H1 (cell line): ENCODE measurements at regions not wholly inside any gene's neighbourhood (a gene's known extent, or its start where the extent isn't known, plus 50 kb on each side); places are given as distances from the start of the nearest gene placed in this dataset.

Source experiments
- CTCF ChIA-PET: fragments of 300-600 bp; sonication (Branson Sonifier 250); formaldehyde crosslinking; loops from one replicate; lab custom pipeline; 2021; ENCODE audit not compliant: partially characterized antibody; lab: Charles Lee
- POLR2A ChIA-PET: fragments of 300-600 bp; sonication (Branson Sonifier 250); formaldehyde crosslinking; loops from one replicate; lab custom pipeline; 2021; ENCODE audit warnings: inconsistent platforms; ENCODE audit not compliant: partially characterized antibody; lab: Charles Lee
- DNase-seq, 2 experiments: peaks; one replicate each; pipeline versions ENCODE4 v3.0.0 to v3.0.0-alpha.2; 2010 to 2022; ENCODE audit warnings: low spot score in 2 of 2, low read depth in 1 of 2, mixed read lengths in 1 of 2
- FAIRE-seq: peaks from 2 replicates; lab custom pipeline; 2011; peaks lifted over from hg19 to GRCh38; lab: Jason Lieb, UNC
- H2AFZ ChIP-seq: 2 replicates; pipeline ENCODE4 v1.8.1; 2012; ENCODE audit warnings: low read length, inconsistent platforms
- H2AK5ac ChIP-seq: 2 replicates; pipeline ENCODE4 v1.6.1; 2013; ENCODE audit warnings: low read depth, low read length
- H2BK120ac ChIP-seq: replicated peaks from 2 replicates; pipeline ENCODE3; 2013; ENCODE audit warnings: low read depth, low read length, inconsistent platforms
- H2BK12ac ChIP-seq: 2 replicates; pipeline ENCODE4 v1.6.1; 2013; ENCODE audit warnings: low read depth, low read length
- H2BK15ac ChIP-seq: 2 replicates; pipeline ENCODE4 v1.6.1; 2013; ENCODE audit warnings: low read length
- H2BK20ac ChIP-seq: 2 replicates; pipeline ENCODE4 v1.6.1; 2013; ENCODE audit warnings: low read length
- H2BK5ac ChIP-seq: 2 replicates; pipeline ENCODE4 v1.6.1; 2013; ENCODE audit warnings: low read depth, low read length
- H3K14ac ChIP-seq: 2 replicates; pipeline ENCODE4 v1.6.1; 2013; ENCODE audit warnings: inconsistent platforms; ENCODE audit not compliant: insufficient read length
- H3K18ac ChIP-seq: 2 replicates; pipeline ENCODE4 v1.6.1; 2013; ENCODE audit warnings: low read length; ENCODE audit errors: extremely low read depth
- H3K23ac ChIP-seq: 2 replicates; pipeline ENCODE4 v1.6.1; 2013; ENCODE audit warnings: inconsistent platforms; ENCODE audit not compliant: insufficient read length
- H3K23me2 ChIP-seq: 2 replicates; pipeline ENCODE4 v1.6.1; 2013; ENCODE audit warnings: low read depth, low read length
- H3K27ac ChIP-seq: 2 replicates; pipeline ENCODE4 v1.6.1; 2011; ENCODE audit warnings: low read depth, low read length, inconsistent platforms
- H3K27me3 ChIP-seq, 4 experiments: replicated peaks in 1 of 4; 1 replicate in 1 of 4; 2 replicates in 3 of 4; pipeline versions ENCODE4 v1.6.1 to v1.8.1; 2011 to 2013; ENCODE audit warnings: low read length in 3 of 4, mild to moderate bottlenecking in 3 of 4, inconsistent platforms in 2 of 4, mixed read lengths in 2 of 4, moderate library complexity in 1 of 4; ENCODE audit not compliant: control insufficient read depth in 3 of 4, insufficient read depth in 3 of 4; ENCODE audit errors: extremely low read depth in 1 of 4
- H3K36me3 ChIP-seq, 4 experiments: 2 replicates each; pipeline versions ENCODE4 v1.6.1 to v1.8.1; 2011 to 2013; ENCODE audit warnings: mild to moderate bottlenecking in 4 of 4, low read length in 3 of 4, moderate library complexity in 2 of 4, control low read depth in 1 of 4, inconsistent platforms in 1 of 4; ENCODE audit not compliant: insufficient read depth in 4 of 4, control insufficient read depth in 2 of 4
- H3K4ac ChIP-seq: replicated peaks from 2 replicates; pipeline ENCODE3; 2013; ENCODE audit warnings: low read length, low read depth, mixed read lengths, inconsistent platforms; ENCODE audit not compliant: insufficient read length
- H3K4me1 ChIP-seq, 4 experiments: replicated peaks in 1 of 4; 1 replicate in 1 of 4; 2 replicates in 3 of 4; pipeline versions ENCODE4 v1.6.1 to v1.8.1; 2011 to 2013; ENCODE audit warnings: low read length in 3 of 4, inconsistent platforms in 2 of 4, mixed read lengths in 1 of 4; ENCODE audit not compliant: insufficient read depth in 4 of 4, control insufficient read depth in 3 of 4
- H3K4me2 ChIP-seq, 2 experiments: 2 replicates each; pipeline versions ENCODE4 v1.6.1 to v1.8.1; 2011 to 2013; ENCODE audit warnings: low read depth in 2 of 2, low read length in 2 of 2, control low read depth in 1 of 2, inconsistent platforms in 1 of 2, mild to moderate bottlenecking in 1 of 2; ENCODE audit not compliant: insufficient read depth in 1 of 2
- H3K4me3 ChIP-seq, 4 experiments: fragments of 200-600, 300-600 bp in 1 of 4; sonication (generic), shearing (Covaris generic), sonication (Bioruptor Twin) in 1 of 4; 2 replicates each; pipeline versions ENCODE4 v1.5.1 to v1.8.1; 2011 to 2016; ENCODE audit warnings: low read length in 4 of 4, low read depth in 3 of 4, control low read depth in 2 of 4, inconsistent platforms in 2 of 4, mild to moderate bottlenecking in 2 of 4, mixed read lengths in 1 of 4, moderate library complexity in 1 of 4; ENCODE audit not compliant: insufficient read depth in 2 of 4; ENCODE audit errors: extremely low read depth in 1 of 4
- H3K56ac ChIP-seq: replicated peaks from 2 replicates; pipeline ENCODE3; 2013; ENCODE audit warnings: low read depth, mild to moderate bottlenecking, mixed read lengths, low read length, inconsistent platforms; ENCODE audit not compliant: insufficient read length
- H3K79me1 ChIP-seq: 2 replicates; pipeline ENCODE4 v1.6.1; 2013; ENCODE audit warnings: low read depth, low read length, control low read depth
- H3K79me2 ChIP-seq, 2 experiments: 2 replicates each; pipeline versions ENCODE4 v1.6.1 to v1.8.1; 2012 to 2013; ENCODE audit warnings: low read length in 2 of 2, mild to moderate bottlenecking in 2 of 2, inconsistent platforms in 1 of 2; ENCODE audit not compliant: insufficient read depth in 2 of 2, control insufficient read depth in 1 of 2
- H3K9ac ChIP-seq, 4 experiments: replicated peaks in 1 of 4; 1 replicate in 1 of 4; 2 replicates in 3 of 4; pipeline versions ENCODE4 v1.6.1 to v1.8.1; 2011 to 2013; ENCODE audit warnings: low read depth in 3 of 4, low read length in 3 of 4, control low read depth in 2 of 4, mild to moderate bottlenecking in 2 of 4, moderate library complexity in 2 of 4, inconsistent platforms in 1 of 4; ENCODE audit errors: extremely low read depth in 1 of 4
- H3K9me3 ChIP-seq, 2 experiments: 2 replicates each; pipeline versions ENCODE4 v1.6.1 to v1.8.1; 2012 to 2013; ENCODE audit warnings: mild to moderate bottlenecking in 2 of 2, moderate library complexity in 2 of 2, control low read depth in 1 of 2, inconsistent platforms in 1 of 2, low read depth in 1 of 2, low read length in 1 of 2, mixed read lengths in 1 of 2; ENCODE audit not compliant: insufficient read depth in 2 of 2
- H4K20me1 ChIP-seq, 2 experiments: replicated peaks in 1 of 2; 2 replicates each; pipeline versions ENCODE3 to v1.8.1; 2011 to 2013; ENCODE audit warnings: inconsistent platforms in 2 of 2, low read length in 2 of 2, mild to moderate bottlenecking in 1 of 2; ENCODE audit not compliant: insufficient read depth in 2 of 2, control insufficient read depth in 1 of 2
- H4K5ac ChIP-seq: 2 replicates; pipeline ENCODE4 v1.6.1; 2013; ENCODE audit warnings: low read length, low read depth, mixed read lengths, inconsistent platforms; ENCODE audit not compliant: insufficient read length
- H4K8ac ChIP-seq: 2 replicates; pipeline ENCODE4 v1.8.0; 2013; ENCODE audit warnings: mild to moderate bottlenecking, moderate library complexity, low read length, inconsistent platforms; ENCODE audit not compliant: insufficient read depth; ENCODE audit errors: extremely low read depth
- H4K91ac ChIP-seq: replicated peaks from 2 replicates; pipeline ENCODE3; 2013; ENCODE audit warnings: low read length, mixed read lengths, inconsistent platforms; ENCODE audit not compliant: insufficient read length
- EP300 ChIP-seq, 2 experiments: IDR thresholded peaks; 1 replicate in 1 of 2; 2 replicates in 1 of 2; pipeline ENCODE4 v1.6.1; 2011 to 2012; ENCODE audit warnings: low read depth in 2 of 2, low read length in 2 of 2, mild to moderate bottlenecking in 2 of 2, borderline replicate concordance in 1 of 2, inconsistent platforms in 1 of 2, moderate library complexity in 1 of 2
- HDAC2 ChIP-seq, 2 experiments: fragments of 300-600 bp in 1 of 2; sonication (generic) in 1 of 2; IDR thresholded peaks; 2 replicates each; pipeline ENCODE4 v1.6.1; 2011 to 2012; ENCODE audit warnings: low read depth in 2 of 2, low read length in 2 of 2, mild to moderate bottlenecking in 2 of 2, moderate library complexity in 2 of 2, borderline replicate concordance in 1 of 2, inconsistent platforms in 1 of 2
- KDM4A ChIP-seq: IDR thresholded peaks from one replicate; pipeline ENCODE4 v1.7.1; 2012; ENCODE audit warnings: low read depth, mild to moderate bottlenecking, moderate library complexity, low read length, inconsistent platforms; ENCODE audit not compliant: severe bottlenecking
- KDM5A ChIP-seq: fragments of 200-600 bp; IDR thresholded peaks from 2 replicates; pipeline ENCODE4 v1.7.1; 2012; ENCODE audit warnings: mild to moderate bottlenecking, low read length, inconsistent platforms, mixed read lengths
- POLR2A ChIP-seq, 2 experiments: IDR thresholded peaks; 1 replicate in 1 of 2; 2 replicates in 1 of 2; pipeline ENCODE4 v1.6.1; 2011; ENCODE audit warnings: low read depth in 2 of 2, low read length in 2 of 2, mild to moderate bottlenecking in 2 of 2; ENCODE audit errors: control extremely low read depth in 1 of 2
- POLR2AphosphoS5 ChIP-seq: IDR thresholded peaks from 2 replicates; pipeline ENCODE4 v1.6.1; 2011; ENCODE audit warnings: low read depth, low read length
- RXRA ChIP-seq: IDR thresholded peaks from 2 replicates; pipeline ENCODE4 v1.6.1; 2011; ENCODE audit warnings: low read depth, mild to moderate bottlenecking, low read length, moderate library complexity; ENCODE audit not compliant: insufficient read depth
- SIN3A ChIP-seq, 2 experiments: IDR thresholded peaks in 1 of 2; conservative IDR thresholded peaks in 1 of 2; 2 replicates each; pipeline ENCODE4 v1.6.1; 2011 to 2012; ENCODE audit warnings: low read length in 2 of 2, improper control_type of control experiment in 1 of 2, low read depth in 1 of 2, mild to moderate bottlenecking in 1 of 2
- SUZ12 ChIP-seq: fragments of 200-600 bp; sonication (generic); IDR thresholded peaks from 2 replicates; pipeline ENCODE4 v1.6.1; 2012; ENCODE audit warnings: mild to moderate bottlenecking, inconsistent platforms, low read length, moderate library complexity, mixed read lengths
- TAF1 ChIP-seq: IDR thresholded peaks from 2 replicates; pipeline ENCODE4 v1.6.1; 2011; ENCODE audit warnings: mild to moderate bottlenecking, low read depth, low read length
- TEAD4 ChIP-seq: IDR thresholded peaks from 2 replicates; pipeline ENCODE4 v1.6.1; 2012; ENCODE audit warnings: low read depth, low read length, inconsistent platforms, mixed read lengths
- ZNF274 ChIP-seq: IDR thresholded peaks from 2 replicates; pipeline ENCODE4 v1.7.0; 2012; ENCODE audit warnings: low read length, borderline replicate concordance; ENCODE audit errors: extremely low read depth
- WGBS, 2 experiments: shearing (Covaris generic) in 1 of 2; methylation state at CpG; one replicate each; pipeline versions ENCODE4 v1.1.6 to v1.1.7; 2013 to 2015; ENCODE audit warnings: low lambda C conversion rate in 2 of 2, mixed read lengths in 2 of 2, inconsistent platforms in 1 of 2, low coverage in 1 of 2, missing lambda C conversion rate in 1 of 2; ENCODE audit not compliant: insufficient replicate concordance in 2 of 2, insufficient coverage in 1 of 2, insufficient read length in 1 of 2; ENCODE audit errors: extremely low coverage in 1 of 2, missing lambda C conversion rate in 1 of 2; 5-methylcytosine and 5-hydroxymethylcytosine counted together
- TF ChIP-seq, protein P1 (sequence below): IDR thresholded peaks from 2 replicates; pipeline ENCODE4 v1.6.1; 2012; ENCODE audit warnings: low read length, inconsistent platforms

DNA sequence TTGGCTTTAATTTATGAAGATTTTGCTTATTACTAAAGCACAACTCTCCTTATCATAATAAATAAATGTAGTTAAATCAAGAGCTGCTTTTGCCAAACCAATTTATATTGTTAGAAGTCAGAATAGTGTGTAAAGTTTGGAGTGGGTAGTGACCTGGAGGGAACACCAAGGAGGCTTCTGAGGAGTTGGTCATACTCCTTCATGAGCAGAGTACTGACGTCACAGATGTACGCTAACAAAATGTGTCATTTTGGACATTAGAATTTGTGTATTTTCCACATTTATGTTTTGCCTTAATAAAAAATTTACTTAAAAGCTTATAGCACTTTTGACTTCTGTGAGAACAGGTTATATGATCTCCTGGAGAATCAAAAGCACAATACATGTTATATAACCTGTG is 953.5 kb upstream of the INTU start:
- ChIA-PET POLR2A (no interaction called here), CTCF (interaction anchor here (0.9 to 1.2 kb wide), 3 partner anchors 8 to 20 kb away, joined by 3 to 5 read pairs (median 3); no protein-coding TSS in a partner anchor)
- TF ChIP-seq ZNF274 (no peak), HDAC2 (IDR thresholded peaks at IDR 0.05; ENCODE audit: borderline replicate concordance in 1 of 2, low read depth in 2 of 2, low read length in 2 of 2) (no peak), RXRA (no peak), POLR2AphosphoS5 (no peak), TEAD4 (no peak), SUZ12 (no peak), TAF1 (no peak), EP300 (IDR thresholded peaks at IDR 0.05; ENCODE audit: borderline replicate concordance in 1 of 2, low read depth in 2 of 2, low read length in 2 of 2) (no peak), POLR2A (IDR thresholded peaks at IDR 0.05; ENCODE audit: control extremely low read depth in 1 of 2, low read depth in 2 of 2, low read length in 2 of 2) (no peak), KDM4A (no peak), SIN3A (conservative IDR thresholded peaks at IDR 0.05 in 1 of 2, IDR thresholded peaks at IDR 0.05 in 1 of 2; ENCODE audit: low read depth in 1 of 2, low read length in 2 of 2) (no peak), KDM5A (no peak)
- TF ChIP-seq, protein P1, sequence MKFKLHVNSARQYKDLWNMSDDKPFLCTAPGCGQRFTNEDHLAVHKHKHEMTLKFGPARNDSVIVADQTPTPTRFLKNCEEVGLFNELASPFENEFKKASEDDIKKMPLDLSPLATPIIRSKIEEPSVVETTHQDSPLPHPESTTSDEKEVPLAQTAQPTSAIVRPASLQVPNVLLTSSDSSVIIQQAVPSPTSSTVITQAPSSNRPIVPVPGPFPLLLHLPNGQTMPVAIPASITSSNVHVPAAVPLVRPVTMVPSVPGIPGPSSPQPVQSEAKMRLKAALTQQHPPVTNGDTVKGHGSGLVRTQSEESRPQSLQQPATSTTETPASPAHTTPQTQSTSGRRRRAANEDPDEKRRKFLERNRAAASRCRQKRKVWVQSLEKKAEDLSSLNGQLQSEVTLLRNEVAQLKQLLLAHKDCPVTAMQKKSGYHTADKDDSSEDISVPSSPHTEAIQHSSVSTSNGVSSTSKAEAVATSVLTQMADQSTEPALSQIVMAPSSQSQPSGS: no peak

More for the DNA sequence above, 953.5 kb upstream of the INTU start:
- no peak for FAIRE-seq
- Histone ChIP-seq H3K4ac (no peak overlapping the region), H4K8ac (no peak overlapping the region), H4K91ac (no peak overlapping the region), H3K27me3 (no peaks in the 10 kb centered on the region), H3K36me3 (no peaks in the 10 kb centered on the region), H2AK5ac (no peak overlapping the region), H3K4me1 (no peaks in the 10 kb centered on the region), H3K4me3 (no peak overlapping the region), H3K18ac (no peak overlapping the region), H3K9me3 (no peaks in the 10 kb centered on the region), H3K79me1 (no peaks in the 10 kb centered on the region), H2AFZ (no peak overlapping the region), H4K5ac (no peak overlapping the region), H2BK120ac (no peak overlapping the region), H3K56ac (no peak overlapping the region), H3K79me2 (no peaks in the 10 kb centered on the region), H3K9ac (no peak overlapping the region), H4K20me1 (no peaks in the 10 kb centered on the region), H3K14ac (no peak overlapping the region), H3K27ac (no peak overlapping the region), H2BK5ac (no peak overlapping the region), H3K23me2 (no peaks in the 10 kb centered on the region; the same call in 1 of the 2 replicates), H2BK12ac (no peak overlapping the region), H2BK15ac (no peak overlapping the region), H3K4me2 (no peak overlapping the region), H3K23ac (no peak overlapping the region), H2BK20ac (no peak overlapping the region)
- WGBS, 2 experiments: 67% methylated on average over 2 of the region's 2 CpGs; no CpG with 5 or more reads in 1 of the 2 experiments
- no peak for DNase-seq
